SK-N-SH treated with all-trans-retinoic acid at 6 μM for 48 hours (cell line): ENCODE measurements at regions not wholly inside any gene's neighbourhood (a gene's known extent, or its start where the extent isn't known, plus 50 kb on each side); places are given as distances from the start of the nearest gene placed in this dataset.

ENCODE experiments used
- ATAC-seq: fragments of 200-7000 bp; cut with Tn5 transposase; 3 replicates; pipeline ENCODE4 v1.9.1; 2020; ENCODE audit warnings: mild to moderate bottlenecking, moderate library complexity
- ARNTL ChIP-seq: fragments of 450-650 bp; formaldehyde crosslinking; IDR thresholded peaks from 2 replicates; pipeline ENCODE4 v1.5.0; 2020; ENCODE audit warnings: low read depth, mild to moderate bottlenecking, moderate library complexity, borderline replicate concordance
- BACH2 ChIP-seq: fragments of 250-450 bp; sonication (Bioruptor Pico); IDR thresholded peaks from 2 replicates; pipeline ENCODE4 v1.9.0; 2021; ENCODE audit warnings: mild to moderate bottlenecking, borderline replicate concordance
- CREB5 ChIP-seq: fragments of 250-450 bp; sonication (Bioruptor Pico); IDR thresholded peaks from 2 replicates; pipeline ENCODE4 v1.5.1; 2020; ENCODE audit warnings: low read depth, mild to moderate bottlenecking, moderate library complexity
- CSDC2 ChIP-seq: fragments of 250-450 bp; sonication (Bioruptor Pico); IDR thresholded peaks from 2 replicates; pipeline ENCODE4 v1.5.0; 2020; ENCODE audit warnings: mild to moderate bottlenecking, moderate library complexity
- ESRRG ChIP-seq: fragments of 250-450 bp; sonication (Bioruptor Pico); IDR thresholded peaks from 2 replicates; pipeline ENCODE4 v1.6.1; 2021; ENCODE audit warnings: mild to moderate bottlenecking
- GLIS3 ChIP-seq: fragments of 250-450 bp; sonication (Bioruptor Pico); IDR thresholded peaks from 2 replicates; pipeline ENCODE4 v1.5.0; 2020; ENCODE audit warnings: mild to moderate bottlenecking, moderate library complexity
- ISL1 ChIP-seq: fragments of 250-450 bp; sonication (Bioruptor Pico); IDR thresholded peaks from 2 replicates; pipeline ENCODE4 v2.1.2; 2022; ENCODE audit warnings: mild to moderate bottlenecking, moderate library complexity
- OSR1 ChIP-seq: fragments of 250-450 bp; sonication (Bioruptor Pico); IDR thresholded peaks from 2 replicates; pipeline ENCODE4 v1.8.0; 2022; ENCODE audit warnings: moderate library complexity, mild to moderate bottlenecking, inconsistent platforms
- POU6F1 ChIP-seq: fragments of 250-450 bp; sonication (Bioruptor Pico); IDR thresholded peaks from 2 replicates; pipeline ENCODE4 v1.8.0; 2021; ENCODE audit warnings: low read depth, mild to moderate bottlenecking, moderate library complexity, borderline replicate concordance
- PPARA ChIP-seq: fragments of 250-450 bp; sonication (Bioruptor Pico); IDR thresholded peaks from 2 replicates; pipeline ENCODE4 v1.5.0; 2020; ENCODE audit warnings: mild to moderate bottlenecking, borderline replicate concordance
- RARB ChIP-seq: fragments of 250-450 bp; sonication (Bioruptor Pico); IDR thresholded peaks from 2 replicates; pipeline ENCODE4 v1.8.0; 2021; ENCODE audit warnings: mild to moderate bottlenecking, moderate library complexity
- SNAI2 ChIP-seq: fragments of 250-450 bp; sonication (Bioruptor Pico); IDR thresholded peaks from 2 replicates; pipeline ENCODE4 v1.5.0; 2020; ENCODE audit warnings: mild to moderate bottlenecking, moderate library complexity
- TCF4 ChIP-seq: fragments of 250-450 bp; sonication (Bioruptor Pico); IDR thresholded peaks from 2 replicates; pipeline ENCODE4 v1.8.0; 2021; ENCODE audit warnings: mild to moderate bottlenecking, moderate library complexity, borderline replicate concordance
- TOX ChIP-seq: fragments of 250-450 bp; sonication (Bioruptor Pico); IDR thresholded peaks from 2 replicates; pipeline ENCODE4 v1.8.0; 2021; ENCODE audit warnings: mild to moderate bottlenecking, moderate library complexity, borderline replicate concordance
- TSHZ2 ChIP-seq: fragments of 250-450 bp; sonication (Bioruptor Pico); IDR thresholded peaks from 2 replicates; pipeline ENCODE4 v1.5.0; 2020; ENCODE audit warnings: mild to moderate bottlenecking, moderate library complexity
- ZC3H10 ChIP-seq: fragments of 250-450 bp; sonication (Bioruptor Pico); IDR thresholded peaks from 2 replicates; pipeline ENCODE4 v1.5.1; 2021; ENCODE audit warnings: mild to moderate bottlenecking, moderate library complexity
- ZFP3 ChIP-seq: fragments of 250-450 bp; sonication (Bioruptor Pico); IDR thresholded peaks from 2 replicates; pipeline ENCODE4 v1.5.0; 2020; ENCODE audit warnings: mild to moderate bottlenecking, moderate library complexity
- ZFP30 ChIP-seq: fragments of 450-650 bp; formaldehyde crosslinking; IDR thresholded peaks from 2 replicates; pipeline ENCODE4 v1.5.0; 2022; ENCODE audit warnings: mild to moderate bottlenecking, moderate library complexity
- ZNF565 ChIP-seq: fragments of 450-650 bp; formaldehyde crosslinking; conservative IDR thresholded peaks from 2 replicates; pipeline ENCODE4 v1.5.0; 2020; ENCODE audit warnings: low read depth, mild to moderate bottlenecking, moderate library complexity
- ZNF70 ChIP-seq: fragments of 450-650 bp; formaldehyde crosslinking; IDR thresholded peaks from 2 replicates; pipeline ENCODE4 v1.5.0; 2020; ENCODE audit warnings: mild to moderate bottlenecking, moderate library complexity
- ZNF8 ChIP-seq: fragments of 450-650 bp; formaldehyde crosslinking; IDR thresholded peaks from 2 replicates; pipeline ENCODE4 v1.5.0; 2020; ENCODE audit warnings: mild to moderate bottlenecking, moderate library complexity
- TF ChIP-seq, protein P1 (sequence below): fragments of 250-450 bp; sonication (Bioruptor Pico); IDR thresholded peaks from 2 replicates; pipeline ENCODE4 v1.5.1; 2021; ENCODE audit warnings: mild to moderate bottlenecking, moderate library complexity

DNA sequence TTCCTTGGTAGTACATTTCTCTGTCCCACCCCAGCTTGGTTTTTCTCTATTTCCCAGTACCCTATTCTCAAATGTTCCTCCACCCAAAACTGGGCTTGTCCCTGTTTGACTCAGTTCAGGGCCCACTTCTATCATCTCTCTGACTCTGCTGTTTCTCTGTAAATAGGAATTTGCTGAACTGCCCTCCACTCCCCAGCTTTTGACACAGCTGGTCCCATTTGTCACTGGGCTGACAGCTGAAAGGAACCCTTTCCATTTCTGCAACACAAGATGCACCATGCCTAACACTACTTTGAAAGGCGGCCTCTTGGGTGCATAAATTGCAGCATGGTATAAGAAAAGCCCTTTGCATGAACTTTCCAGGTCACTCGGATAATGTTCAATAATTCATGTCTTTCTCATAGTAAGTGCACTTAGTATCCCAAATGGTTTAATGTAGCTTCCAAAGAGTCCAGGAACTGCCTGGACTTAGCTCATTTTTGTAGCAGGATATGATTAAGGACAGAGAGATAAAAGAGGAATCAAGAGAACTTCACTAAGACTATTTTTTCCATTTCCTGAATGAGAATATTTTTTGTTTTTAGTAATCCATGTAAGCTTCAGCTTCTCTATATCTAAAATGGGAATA is 256.7 kb downstream of the CDH11 start:
- peak; percentile 26 for ATAC-seq
- TF ChIP-seq ISL1 (CRISPR knock-in tag) (no peak), OSR1 (no peak), ZFP30 (no peak), ARNTL (CRISPR knock-in tag) (no peak), BACH2 (CRISPR knock-in tag) (no peak), CSDC2 (CRISPR knock-in tag) (no peak), TOX (CRISPR knock-in tag) (no peak), PPARA (CRISPR knock-in tag) (no peak), ZC3H10 (CRISPR knock-in tag) (no peak), TCF4 (CRISPR knock-in tag) (no peak), CREB5 (CRISPR knock-in tag) (no peak), ESRRG (CRISPR knock-in tag) (no peak)
- TF ChIP-seq, protein P1, sequence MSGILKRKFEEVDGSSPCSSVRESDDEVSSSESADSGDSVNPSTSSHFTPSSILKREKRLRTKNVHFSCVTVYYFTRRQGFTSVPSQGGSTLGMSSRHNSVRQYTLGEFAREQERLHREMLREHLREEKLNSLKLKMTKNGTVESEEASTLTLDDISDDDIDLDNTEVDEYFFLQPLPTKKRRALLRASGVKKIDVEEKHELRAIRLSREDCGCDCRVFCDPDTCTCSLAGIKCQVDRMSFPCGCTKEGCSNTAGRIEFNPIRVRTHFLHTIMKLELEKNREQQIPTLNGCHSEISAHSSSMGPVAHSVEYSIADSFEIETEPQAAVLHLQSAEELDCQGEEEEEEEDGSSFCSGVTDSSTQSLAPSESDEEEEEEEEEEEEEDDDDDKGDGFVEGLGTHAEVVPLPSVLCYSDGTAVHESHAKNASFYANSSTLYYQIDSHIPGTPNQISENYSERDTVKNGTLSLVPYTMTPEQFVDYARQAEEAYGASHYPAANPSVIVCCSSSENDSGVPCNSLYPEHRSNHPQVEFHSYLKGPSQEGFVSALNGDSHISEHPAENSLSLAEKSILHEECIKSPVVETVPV (CRISPR knock-in tag): no peak

DNA sequence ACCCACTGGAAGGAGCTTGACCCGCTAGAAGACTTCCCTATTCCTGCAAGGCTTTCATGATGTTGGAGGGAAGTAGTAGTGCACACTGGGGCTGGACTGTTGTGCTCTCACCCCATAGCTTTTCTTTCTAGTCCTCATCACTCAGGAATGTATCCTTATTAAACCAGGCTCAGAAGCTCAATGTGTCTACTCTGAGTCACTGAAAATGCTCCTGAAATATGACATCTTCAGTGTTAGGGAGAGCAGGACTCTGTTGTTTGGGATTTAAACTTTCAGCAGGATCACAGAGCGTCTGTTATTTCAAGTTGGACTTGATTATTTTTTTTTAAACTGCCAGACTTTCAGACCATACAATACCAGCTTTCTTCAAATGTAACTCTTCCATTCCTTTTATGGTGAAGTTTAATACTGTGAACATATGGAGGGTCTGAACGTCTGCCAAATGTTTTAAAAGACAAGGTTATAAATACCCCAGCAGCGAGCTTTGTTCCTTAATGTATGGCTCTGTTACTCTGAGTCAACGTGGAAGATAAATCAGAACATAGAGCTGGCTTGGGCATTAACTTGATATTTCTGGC is 257.5 kb downstream of the CDH11 start:
- TF ChIP-seq ARNTL (CRISPR knock-in tag) (no peak), BACH2 (CRISPR knock-in tag) (no peak), TSHZ2 (CRISPR knock-in tag) (no peak), ZNF8 (CRISPR knock-in tag) (no peak), ZNF565 (CRISPR knock-in tag) (no peak), ZNF70 (CRISPR knock-in tag) (no peak), ZC3H10 (CRISPR knock-in tag) (no peak), CSDC2 (CRISPR knock-in tag) (0 out of 2 replicates have a peak, but pooled peaks have one; percentile 51), ZFP3 (CRISPR knock-in tag) (no peak), CREB5 (CRISPR knock-in tag) (0 out of 2 replicates have a peak, but pooled peaks have one; percentile 41), PPARA (CRISPR knock-in tag) (no peak), ISL1 (CRISPR knock-in tag) (peak; percentile 75), RARB (CRISPR knock-in tag) (no peak), ESRRG (CRISPR knock-in tag) (no peak), GLIS3 (no peak), ZFP30 (no peak)
- ATAC-seq: peak; percentile 98

DNA sequence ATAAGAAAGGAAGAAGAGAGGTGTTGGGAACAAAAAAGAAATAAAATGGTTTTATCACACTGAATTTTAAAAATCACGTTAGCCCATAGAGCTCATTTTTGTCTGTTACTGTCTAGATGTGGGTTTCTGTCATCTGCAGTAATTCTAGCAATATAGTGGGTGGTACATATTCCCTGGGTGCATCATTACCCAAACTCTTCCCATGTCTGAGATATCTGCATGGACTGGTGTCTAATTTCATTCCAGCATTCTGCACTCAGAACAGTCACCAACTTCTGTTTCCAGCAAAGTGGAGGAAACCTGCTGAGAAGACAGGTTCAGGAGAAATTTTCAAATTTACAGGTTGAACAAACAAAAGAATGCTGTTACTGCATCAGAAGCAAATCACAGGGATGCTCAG is 263.8 kb downstream of the CDH11 start:
- peak; percentile 78 for ATAC-seq
- TF ChIP-seq ZNF70 (CRISPR knock-in tag): no peak
- TF ChIP-seq ZFP30: no peak
- TF ChIP-seq TCF4 (CRISPR knock-in tag): no peak
- TF ChIP-seq BACH2 (CRISPR knock-in tag): no peak
- TF ChIP-seq POU6F1: no peak
- TF ChIP-seq SNAI2 (CRISPR knock-in tag): no peak
- TF ChIP-seq, protein P1 (CRISPR knock-in tag): no peak
- TF ChIP-seq TSHZ2 (CRISPR knock-in tag): no peak
- no peak for TF ChIP-seq ARNTL (CRISPR knock-in tag)
- no peak for TF ChIP-seq TOX (CRISPR knock-in tag)
- TF ChIP-seq PPARA (CRISPR knock-in tag): no peak
- no peak for TF ChIP-seq RARB (CRISPR knock-in tag)
- no peak for TF ChIP-seq ZC3H10 (CRISPR knock-in tag)
- no peak for TF ChIP-seq ISL1 (CRISPR knock-in tag)
